ENCODE measurements at regions not wholly inside any gene's neighbourhood (a gene's known extent, or its start where the extent isn't known, plus 50 kb on each side); places are given as distances from the start of the nearest gene placed in this dataset.
"Not testable (repeated sequence)": the region's sequence is repeated elsewhere in the genome, so short reads cannot be mapped to it uniquely, and the experiment has no call there.

- Mint-ChIP-seq H3K27me3 (ENCODE audit: low read depth, poor library complexity) (peaks cover 3% of the 10 kb centered on the region), H3K4me3 (no peak overlapping the region), H3K9me3 (peaks cover 19% of the 10 kb centered on the region), H3K27ac (no peak overlapping the region), H3K36me3 (ENCODE audit: low read depth) (peaks cover 8% of the 10 kb centered on the region), H3K4me1 (peaks cover 24% of the 10 kb centered on the region)
- TF ChIP-seq CTCF (IDR thresholded peaks at IDR 0.05): no peak
- DNase-seq: peak; percentile 5
These were observed 258.1 kb downstream of the PCNX1 start for GRCh38 chr14:71165121-71166031.

GRCh38 chr14:71166180-71166837 lies 259.1 kb downstream of the PCNX1 start:
- peak; percentile 14 for TF ChIP-seq CTCF (IDR thresholded peaks at IDR 0.05)
- peaks cover 24% of the 10 kb centered on the region for H3K4me1 Mint-ChIP-seq
- no peak overlapping the region for H3K27ac Mint-ChIP-seq
- no peak for DNase-seq
- peaks cover 10% of the 10 kb centered on the region for H3K9me3 Mint-ChIP-seq
- H3K36me3 Mint-ChIP-seq (ENCODE audit: low read depth): peaks cover under 1% of the 10 kb centered on the region
- no peak overlapping the region for H3K4me3 Mint-ChIP-seq
- peaks cover 3% of the 10 kb centered on the region for H3K27me3 Mint-ChIP-seq (ENCODE audit: low read depth, poor library complexity)

GRCh38 chr14:71167325-71167950 lies 260.2 kb downstream of the PCNX1 start:
- H3K36me3 Mint-ChIP-seq (ENCODE audit: low read depth); H3K9me3 Mint-ChIP-seq; H3K27ac Mint-ChIP-seq; DNase-seq; H3K27me3 Mint-ChIP-seq (ENCODE audit: low read depth, poor library complexity); H3K4me3 Mint-ChIP-seq: not testable (repeated sequence)
- H3K4me1 Mint-ChIP-seq: peaks cover 24% of the 10 kb centered on the region

- not testable (repeated sequence) for H3K27me3 Mint-ChIP-seq (ENCODE audit: low read depth, poor library complexity); H3K4me3 Mint-ChIP-seq; DNase-seq; H3K36me3 Mint-ChIP-seq (ENCODE audit: low read depth); H3K9me3 Mint-ChIP-seq
- Mint-ChIP-seq H3K4me1 (peaks cover 24% of the 10 kb centered on the region), H3K27ac (peak overlapping the region; percentile 39)
These were observed 260.9 kb downstream of the PCNX1 start for GRCh38 chr14:71168161-71168560.

GRCh38 chr14:71168564-71169427 lies 261.5 kb downstream of the PCNX1 start:
- Mint-ChIP-seq H3K4me3 (no peak overlapping the region), H3K9me3 (peaks cover 5% of the 10 kb centered on the region), H3K4me1 (peaks cover 24% of the 10 kb centered on the region), H3K27ac (peak overlapping the region; percentile 39), H3K36me3 (ENCODE audit: low read depth) (no peaks in the 10 kb centered on the region), H3K27me3 (ENCODE audit: low read depth, poor library complexity) (no peaks in the 10 kb centered on the region)
- DNase-seq: no peak
- TF ChIP-seq CTCF (IDR thresholded peaks at IDR 0.05): no peak

- Mint-ChIP-seq H3K4me1 (peaks cover 24% of the 10 kb centered on the region), H3K4me3 (no peak overlapping the region), H3K27me3 (ENCODE audit: low read depth, poor library complexity) (no peaks in the 10 kb centered on the region), H3K27ac (no peak overlapping the region), H3K9me3 (peaks cover 5% of the 10 kb centered on the region), H3K36me3 (ENCODE audit: low read depth) (no peaks in the 10 kb centered on the region)
- TF ChIP-seq CTCF (IDR thresholded peaks at IDR 0.05): no peak
- no peak for DNase-seq
These were observed 262.6 kb downstream of the PCNX1 start for GRCh38 chr14:71169861-71170260.
